GM21381 (cell line): ENCODE measurements at regions not wholly inside any gene's neighbourhood (a gene's known extent, or its start where the extent isn't known, plus 50 kb on each side); places are given as distances from the start of the nearest gene placed in this dataset.

Experiments used
- ATAC-seq: cut with Tn5 transposase; IDR thresholded peaks from one replicate; pipeline ENCODE4 v1.9.1; 2021; ENCODE audit warnings: mild to moderate bottlenecking, moderate library complexity; ENCODE audit not compliant: unreplicated experiment

- ATAC-seq, result no peak
Observed at GRCh38 chr12:42774238-42774637, 184.7 kb upstream of the PRICKLE1 start.

- no peak for ATAC-seq
Observed at GRCh38 chr12:42770261-42770660, 180.7 kb upstream of the PRICKLE1 start.

DNA sequence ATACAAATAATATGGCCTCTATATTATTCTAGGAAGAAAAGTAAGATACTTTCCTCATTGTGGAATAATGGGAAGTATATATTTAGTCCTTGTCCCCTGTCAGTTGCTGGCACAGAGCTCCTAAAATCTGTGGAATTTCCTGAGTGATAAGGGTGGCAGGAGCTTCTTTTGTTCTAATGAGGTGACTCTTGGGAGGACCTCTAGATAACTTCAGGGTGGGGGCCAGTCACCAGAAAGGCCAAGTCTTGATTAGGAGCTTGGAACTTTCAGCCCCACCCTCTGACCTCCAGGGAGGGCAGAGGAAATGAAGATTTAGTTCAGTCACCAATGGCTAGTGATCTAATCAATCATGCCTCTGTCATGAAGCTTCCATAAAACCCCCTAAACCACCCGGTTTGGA is 179.9 kb upstream of the PRICKLE1 start:
- ATAC-seq, result no peak

- ATAC-seq, result no peak
Observed at GRCh38 chr12:42767998-42768397, 178.5 kb upstream of the PRICKLE1 start.

- no peak for ATAC-seq
Observed at GRCh38 chr12:42767326-42767954, 177.9 kb upstream of the PRICKLE1 start.

- no peak for ATAC-seq
Observed at GRCh38 chr12:42766754-42767153, 177.2 kb upstream of the PRICKLE1 start.

DNA sequence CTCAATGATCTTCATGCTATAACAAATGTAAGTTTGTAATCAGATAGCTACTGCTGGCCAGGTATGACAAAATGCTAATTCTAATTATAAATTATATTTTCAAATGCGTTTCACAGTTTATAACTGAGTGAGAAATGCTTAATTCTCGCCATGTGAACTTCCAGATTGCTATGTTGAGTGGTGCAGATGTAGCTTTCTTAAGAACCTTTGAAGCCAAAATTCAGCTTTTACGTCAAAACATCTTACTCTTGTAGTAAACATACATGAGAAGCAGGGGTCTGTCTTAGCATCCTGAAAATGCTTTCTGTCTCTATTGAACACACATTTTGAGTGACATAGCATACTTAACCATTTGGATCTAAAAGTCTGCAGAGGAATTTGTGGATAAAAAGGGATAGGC is 176.5 kb upstream of the PRICKLE1 start:
- ATAC-seq, result no peak

- no peak for ATAC-seq
Observed at GRCh38 chr12:42763682-42764081, 174.1 kb upstream of the PRICKLE1 start.

- ATAC-seq, result no peak
Observed at GRCh38 chr12:42762395-42762925, 172.9 kb upstream of the PRICKLE1 start.

GRCh38 chr12:42761601-42762350 is 172.2 kb upstream of the PRICKLE1 start:
- ATAC-seq, result no peak

DNA sequence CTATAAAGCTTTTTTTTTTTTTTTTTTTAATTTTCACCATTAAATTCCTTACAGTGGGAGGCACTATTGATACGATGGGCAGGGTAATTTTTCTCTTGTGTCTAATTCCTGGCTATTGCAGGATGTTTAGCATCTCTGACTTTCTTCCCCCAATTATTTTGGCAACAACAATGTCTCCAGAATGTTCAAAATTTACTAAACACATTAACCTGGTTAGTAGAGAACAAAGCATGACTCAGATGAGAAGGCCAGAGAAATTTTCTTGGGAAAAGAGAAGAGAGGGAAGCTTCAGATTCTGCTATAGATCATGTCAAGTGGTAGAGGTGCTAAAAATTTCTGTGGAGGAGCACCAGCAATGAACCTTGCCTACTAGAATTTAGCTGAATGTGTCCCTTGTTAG is 171.5 kb upstream of the PRICKLE1 start:
- no peak for ATAC-seq

GRCh38 chr12:42760550-42760949 is 171.0 kb upstream of the PRICKLE1 start:
- no peak for ATAC-seq

DNA sequence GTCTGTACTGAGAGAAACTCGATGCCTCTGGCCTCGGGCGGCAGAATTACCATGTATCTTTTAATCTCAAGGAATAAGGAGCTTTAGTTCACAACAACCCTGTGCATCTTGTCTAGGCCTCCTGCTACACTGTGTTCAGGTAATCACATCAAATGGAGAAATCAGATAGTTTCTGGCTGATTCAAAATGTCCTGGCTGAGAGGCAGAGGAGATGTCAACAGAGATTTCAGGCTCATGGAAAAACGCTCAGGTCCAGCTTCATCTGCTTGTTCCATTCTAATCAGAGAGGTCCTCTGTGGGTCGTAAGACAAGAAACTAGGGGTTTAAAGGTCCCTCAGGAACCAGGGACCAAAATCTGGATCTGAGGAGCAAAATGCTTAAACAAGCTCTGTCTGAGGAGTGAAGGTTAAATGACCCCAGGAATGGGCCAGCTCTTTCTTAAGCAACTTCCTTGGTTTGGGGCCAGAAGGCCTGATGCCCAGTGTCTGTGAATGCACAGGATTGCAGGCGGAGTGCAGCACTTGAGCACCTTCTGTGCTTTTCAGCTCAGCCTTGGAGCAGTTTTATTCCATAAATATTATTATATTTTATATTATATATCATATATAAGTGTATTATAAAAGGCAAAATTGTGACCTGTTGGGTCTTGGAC is 170.2 kb upstream of the PRICKLE1 start:
- ATAC-seq, result no peak

- ATAC-seq, result no peak
Observed at GRCh38 chr12:42758806-42759205, 169.3 kb upstream of the PRICKLE1 start.

- ATAC-seq, result no peak
Observed at GRCh38 chr12:42757624-42758119, 168.1 kb upstream of the PRICKLE1 start.

- no peak for ATAC-seq
Observed at GRCh38 chr12:42756841-42757623, 167.5 kb upstream of the PRICKLE1 start.

GRCh38 chr12:42750356-42750755 is 160.8 kb upstream of the PRICKLE1 start:
- no peak for ATAC-seq

GRCh38 chr12:42749239-42749638 is 159.7 kb upstream of the PRICKLE1 start:
- no peak for ATAC-seq

DNA sequence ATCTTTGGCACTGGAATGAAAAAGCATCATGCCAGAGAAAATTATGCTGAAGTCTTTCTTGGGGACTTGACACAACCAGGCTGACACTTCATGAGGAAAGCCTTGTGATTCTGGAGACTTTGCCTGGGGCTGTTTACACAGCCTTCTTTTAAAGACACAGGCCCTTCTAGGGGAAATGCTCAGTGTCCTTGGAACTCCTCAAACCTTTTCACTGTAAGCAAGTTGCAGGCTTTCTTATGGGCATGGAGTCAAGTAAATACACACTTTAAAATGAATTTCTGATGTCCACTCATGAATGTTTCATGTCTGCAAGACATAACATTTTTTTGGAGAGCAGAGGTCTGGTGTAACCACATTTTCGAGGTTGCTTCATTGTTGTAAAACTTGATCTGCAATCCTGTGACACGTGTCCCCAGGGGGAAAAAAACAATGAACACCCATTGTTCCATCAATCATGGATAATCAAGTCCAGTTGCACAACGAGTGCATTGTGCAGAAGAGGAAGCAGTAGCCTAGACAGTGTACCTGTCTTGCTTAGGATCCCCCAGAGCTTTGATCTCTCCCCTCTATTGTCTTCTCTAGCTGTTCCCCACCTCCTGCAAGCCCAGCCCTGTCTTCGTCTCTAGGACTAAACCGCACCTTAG is 155.1 kb upstream of the PRICKLE1 start:
- no peak for ATAC-seq

DNA sequence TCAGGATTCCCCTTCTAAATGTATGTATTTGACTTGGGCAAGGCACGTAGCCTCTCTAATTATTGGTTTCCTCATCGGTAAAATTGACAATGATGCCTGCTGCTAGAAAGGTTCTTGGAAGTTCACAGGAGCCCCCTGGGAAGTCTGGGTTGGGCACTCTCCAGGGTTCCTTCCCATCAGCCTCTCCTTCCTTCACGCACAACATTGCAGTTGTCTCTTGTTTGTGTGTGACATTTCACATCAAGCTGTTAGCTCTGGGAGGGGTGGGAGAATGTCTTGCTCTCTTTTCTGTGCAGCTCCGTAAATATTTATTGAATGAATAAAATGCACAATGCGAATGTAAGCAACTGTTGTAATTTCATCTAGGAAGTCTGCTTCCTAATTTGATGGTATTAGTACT is 153.2 kb upstream of the PRICKLE1 start:
- ATAC-seq, result no peak
